WI38 (cell line): ENCODE measurements at regions not wholly inside any gene's neighbourhood (a gene's known extent, or its start where the extent isn't known, plus 50 kb on each side); places are given as distances from the start of the nearest gene placed in this dataset.

ENCODE experiments used
- H3K4me3 ChIP-seq: 2 replicates; pipeline ENCODE4 v1.5.1; 2011; ENCODE audit warnings: low read depth, mild to moderate bottlenecking, control low read depth, low read length
- TF ChIP-seq, protein P1 (sequence below): IDR thresholded peaks from 2 replicates; pipeline ENCODE4 v1.5.1; 2012; ENCODE audit warnings: low read depth, mild to moderate bottlenecking, control low read depth, low read length

DNA sequence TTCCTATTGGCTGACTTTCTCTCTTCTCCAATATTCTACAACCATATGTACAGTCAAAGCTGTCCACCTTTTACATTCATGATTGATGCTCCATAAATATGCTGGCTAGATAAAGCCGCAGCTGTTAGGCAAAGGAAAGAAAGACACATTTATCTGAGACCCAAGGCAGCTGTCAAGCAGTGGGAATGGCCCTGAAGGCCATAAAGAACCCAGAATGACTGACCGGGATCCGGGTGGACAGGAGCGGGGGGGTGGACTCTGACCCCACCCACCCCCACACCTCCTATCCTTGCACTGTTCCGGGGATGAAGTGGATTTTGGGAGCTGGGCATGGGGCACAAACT lies 116.4 kb downstream of the RTP5 start:
- no peak overlapping the region for H3K4me3 ChIP-seq
- TF ChIP-seq, protein P1, sequence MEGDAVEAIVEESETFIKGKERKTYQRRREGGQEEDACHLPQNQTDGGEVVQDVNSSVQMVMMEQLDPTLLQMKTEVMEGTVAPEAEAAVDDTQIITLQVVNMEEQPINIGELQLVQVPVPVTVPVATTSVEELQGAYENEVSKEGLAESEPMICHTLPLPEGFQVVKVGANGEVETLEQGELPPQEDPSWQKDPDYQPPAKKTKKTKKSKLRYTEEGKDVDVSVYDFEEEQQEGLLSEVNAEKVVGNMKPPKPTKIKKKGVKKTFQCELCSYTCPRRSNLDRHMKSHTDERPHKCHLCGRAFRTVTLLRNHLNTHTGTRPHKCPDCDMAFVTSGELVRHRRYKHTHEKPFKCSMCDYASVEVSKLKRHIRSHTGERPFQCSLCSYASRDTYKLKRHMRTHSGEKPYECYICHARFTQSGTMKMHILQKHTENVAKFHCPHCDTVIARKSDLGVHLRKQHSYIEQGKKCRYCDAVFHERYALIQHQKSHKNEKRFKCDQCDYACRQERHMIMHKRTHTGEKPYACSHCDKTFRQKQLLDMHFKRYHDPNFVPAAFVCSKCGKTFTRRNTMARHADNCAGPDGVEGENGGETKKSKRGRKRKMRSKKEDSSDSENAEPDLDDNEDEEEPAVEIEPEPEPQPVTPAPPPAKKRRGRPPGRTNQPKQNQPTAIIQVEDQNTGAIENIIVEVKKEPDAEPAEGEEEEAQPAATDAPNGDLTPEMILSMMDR, result no peak

DNA sequence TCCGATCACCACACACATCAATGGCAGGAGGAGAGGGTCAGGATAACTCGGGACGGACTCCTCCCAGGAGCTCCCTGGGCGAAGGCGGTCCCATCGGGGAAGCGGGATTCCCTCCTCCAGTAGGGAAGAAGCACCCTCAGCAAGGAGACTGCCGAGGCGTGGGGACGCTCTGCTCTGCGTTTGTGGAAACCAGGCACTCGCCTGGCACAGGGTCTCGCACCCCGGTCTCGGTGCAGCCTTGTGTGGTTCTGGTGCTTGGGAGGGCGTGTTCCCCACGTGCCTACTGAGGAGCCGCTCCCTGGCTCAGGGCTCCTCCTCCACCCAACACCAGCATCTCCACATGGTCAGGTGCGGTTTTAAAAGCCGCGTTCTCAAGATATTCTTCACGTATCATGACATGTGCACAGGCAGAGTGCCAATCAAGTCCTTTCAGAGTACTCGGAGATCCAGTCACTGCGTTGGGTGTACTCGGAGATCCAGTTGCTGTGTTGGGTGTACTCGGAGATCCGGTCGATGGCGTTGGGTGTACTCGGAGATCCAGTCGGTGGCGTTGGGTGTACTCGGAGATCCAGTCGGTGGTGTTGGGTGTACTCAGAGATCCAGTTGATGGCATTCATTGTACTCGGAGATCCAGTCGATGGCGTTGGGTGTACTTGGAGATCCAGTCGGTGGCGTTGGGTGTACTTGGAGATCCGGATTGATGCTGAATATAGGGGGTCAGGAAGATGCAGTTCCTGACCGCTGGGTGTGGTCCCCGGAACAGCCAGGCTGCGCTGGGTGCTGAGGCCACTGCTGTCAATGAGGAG lies 117.5 kb downstream of the RTP5 start:
- no peak overlapping the region for H3K4me3 ChIP-seq
- TF ChIP-seq, protein P1, result no peak

DNA sequence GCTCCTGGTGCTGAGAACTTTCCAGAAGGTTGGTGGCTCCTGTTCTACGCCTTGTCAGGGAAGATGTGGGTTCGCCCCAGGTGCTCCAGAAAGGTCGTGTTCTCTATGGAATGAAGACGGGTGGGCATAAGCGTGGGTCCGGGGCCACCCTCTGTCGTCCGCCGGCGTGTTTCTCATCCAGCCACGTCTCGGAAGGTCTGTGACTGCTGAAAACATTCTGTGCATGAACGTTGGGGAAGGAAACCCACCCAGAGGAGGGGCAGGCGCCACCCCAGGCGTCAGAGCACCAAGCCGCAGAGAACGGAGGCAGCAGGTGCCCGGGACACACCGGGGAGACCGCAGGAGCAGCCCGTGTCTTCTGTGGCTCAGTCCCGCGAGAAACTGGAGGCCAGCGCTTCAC lies 118.2 kb downstream of the RTP5 start:
- no peak overlapping the region for H3K4me3 ChIP-seq
- TF ChIP-seq, protein P1, result no peak

DNA sequence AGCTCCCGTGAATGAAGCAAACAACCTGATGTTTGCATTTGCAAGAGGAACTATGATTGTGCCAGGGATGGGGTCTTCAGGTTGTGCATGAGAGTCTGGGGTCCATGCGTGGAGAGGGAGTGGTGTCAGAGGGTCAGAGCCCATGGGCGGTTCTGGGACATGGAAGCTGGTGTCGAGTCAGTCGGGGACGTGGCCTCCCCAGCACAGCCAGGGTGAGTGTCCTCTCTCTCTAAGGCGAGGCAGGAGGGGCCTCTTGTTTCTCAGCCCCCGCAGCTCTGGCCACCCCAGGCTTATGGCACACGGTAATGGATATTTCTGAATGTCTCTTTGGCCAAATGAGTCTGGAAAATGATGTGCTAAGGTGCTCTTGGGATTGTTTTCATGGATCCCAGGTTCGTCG lies 118.6 kb downstream of the RTP5 start:
- TF ChIP-seq, protein P1, result no peak
- H3K4me3 ChIP-seq, result no peak overlapping the region

DNA sequence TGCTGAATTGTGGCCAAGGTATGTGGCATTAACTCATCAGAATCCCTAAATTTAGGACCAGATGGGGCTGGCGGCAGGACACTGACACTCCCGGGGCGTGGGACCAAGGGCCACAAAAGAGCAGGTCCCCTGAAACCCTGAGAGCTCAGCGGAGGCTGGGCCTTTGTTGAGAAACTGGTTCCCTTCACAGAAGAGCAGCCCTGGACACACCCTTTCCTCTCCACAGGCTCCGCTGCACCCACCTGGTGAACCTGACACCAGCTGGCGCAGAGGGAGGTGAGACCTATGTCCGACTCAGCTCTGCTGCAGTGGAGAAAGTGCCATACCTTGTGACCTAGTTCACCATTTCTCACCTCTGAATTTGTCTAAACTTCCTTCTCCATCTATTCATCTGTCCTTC lies 119.5 kb downstream of the RTP5 start:
- H3K4me3 ChIP-seq, result no peak overlapping the region
- TF ChIP-seq, protein P1, result no peak

DNA sequence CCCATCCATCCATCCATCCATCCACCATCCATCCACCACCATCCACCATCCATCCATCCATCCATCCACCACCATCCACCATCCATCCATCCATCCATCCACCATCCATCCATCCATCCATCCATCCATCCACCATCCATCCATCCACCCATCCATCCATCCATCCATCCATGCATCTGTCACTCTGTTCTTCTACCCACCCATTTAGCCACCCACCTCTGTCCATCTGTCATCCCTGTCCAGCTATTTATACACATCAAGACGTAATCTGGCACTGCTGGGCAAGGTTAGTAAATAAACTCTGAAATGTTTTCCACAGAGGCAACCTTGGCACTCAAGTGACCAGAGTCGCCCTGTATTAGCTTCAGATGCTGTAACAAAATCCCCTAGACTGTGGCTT lies 120.9 kb downstream of the RTP5 start:
- TF ChIP-seq, protein P1, result no peak

DNA sequence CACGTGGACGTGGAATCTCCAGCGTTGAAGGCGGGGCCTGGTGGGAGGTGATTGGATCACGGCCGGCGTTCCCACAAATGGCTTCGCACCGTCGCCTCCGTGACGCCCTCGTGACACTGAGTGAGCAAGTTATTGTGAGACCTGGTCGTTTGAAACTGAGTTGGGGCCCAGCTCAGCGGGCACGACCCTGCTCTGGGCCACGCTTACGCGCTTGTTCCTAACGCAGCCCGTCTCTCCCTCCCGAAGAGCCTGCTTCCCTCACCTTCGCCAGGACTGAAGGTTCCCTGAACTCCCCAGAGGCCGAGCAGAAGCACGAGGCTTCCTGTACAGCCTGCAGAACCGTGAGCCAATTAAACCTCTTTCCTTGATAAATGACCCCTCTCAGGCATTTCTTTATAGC lies 121.8 kb downstream of the RTP5 start:
- TF ChIP-seq, protein P1, result no peak
- no peak overlapping the region for H3K4me3 ChIP-seq

More for the DNA sequence above, 120.9 kb downstream of the RTP5 start:
- no peak overlapping the region for H3K4me3 ChIP-seq
